Jurkat, Clone E6-1 (cell line): ENCODE measurements at regions not wholly inside any gene's neighbourhood (a gene's known extent, or its start where the extent isn't known, plus 50 kb on each side); places are given as distances from the start of the nearest gene placed in this dataset.
"Not testable (repeated sequence)": the region's sequence is repeated elsewhere in the genome, so short reads cannot be mapped to it uniquely, and the experiment has no call there.

Experiments
- DNase-seq: peaks from one replicate; pipeline ENCODE4 v3.0.0-alpha.2; 2011; ENCODE audit warnings: low read depth, low spot score
- H3K4me3 ChIP-seq: 2 replicates; pipeline ENCODE4 v1.5.1; 2011; ENCODE audit warnings: mild to moderate bottlenecking, low read length, control low read depth, moderate library complexity

DNA sequence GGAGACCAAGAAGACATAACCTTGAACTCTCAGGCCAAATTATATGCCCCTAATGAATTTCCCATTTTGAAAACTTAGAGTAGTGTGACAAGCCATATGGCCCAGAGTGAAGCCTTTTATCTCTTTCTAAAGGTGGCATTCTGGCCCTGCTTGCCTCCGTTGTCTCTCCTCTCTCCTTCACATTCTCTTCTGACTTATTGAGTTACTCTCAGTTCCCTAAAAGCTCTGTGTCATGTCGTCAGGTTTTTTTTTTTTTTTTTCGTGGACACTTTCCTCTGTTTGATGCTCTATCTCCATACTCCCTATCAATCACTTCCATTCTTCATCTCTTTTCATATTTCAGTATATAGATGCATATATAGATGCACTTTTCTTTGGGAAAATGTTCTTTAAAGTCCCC lies 128.1 kb upstream of the RPRM start:
- no peak overlapping the region for H3K4me3 ChIP-seq
- DNase-seq, result no peak

DNA sequence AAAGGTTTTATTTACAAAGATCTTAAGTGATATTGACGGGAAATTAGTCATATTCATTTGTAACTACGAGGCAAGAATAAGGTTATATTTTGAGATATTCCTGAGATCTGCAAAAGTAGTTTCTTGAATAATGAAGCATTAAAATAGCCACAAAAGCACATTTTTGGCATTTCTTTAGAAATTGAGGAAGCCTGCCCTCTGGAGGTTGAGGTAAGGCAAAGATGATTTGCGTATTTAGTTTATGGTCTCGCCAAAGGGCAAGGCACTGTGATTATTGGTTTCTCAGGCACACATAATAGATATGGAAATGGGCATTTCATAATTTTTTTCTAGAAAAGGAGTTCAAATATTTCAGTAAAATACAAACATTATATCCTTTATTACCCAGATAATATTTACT lies 143.7 kb upstream of the RPRM start:
- no peak overlapping the region for H3K4me3 ChIP-seq
- DNase-seq, result no peak

DNA sequence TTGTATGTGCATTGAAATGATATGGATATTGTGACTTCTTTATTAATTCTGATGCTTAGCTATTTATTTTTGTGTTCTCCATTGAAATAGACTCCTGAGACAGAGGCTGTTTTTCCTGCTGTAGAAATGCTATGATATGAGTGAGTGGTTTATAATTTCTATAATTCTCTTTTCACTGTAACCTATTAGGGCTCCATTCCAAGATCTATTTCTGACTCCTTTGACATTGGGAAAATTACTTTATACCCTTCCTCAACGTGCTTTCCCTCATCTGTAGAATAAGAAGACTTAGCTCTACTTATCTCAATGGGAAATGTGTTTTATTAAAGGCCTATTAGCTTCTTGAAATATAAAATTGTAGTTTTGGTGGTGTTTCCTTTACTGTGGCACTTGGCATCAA lies 144.5 kb upstream of the RPRM start:
- DNase-seq, result no peak
- H3K4me3 ChIP-seq, result no peak overlapping the region

DNA sequence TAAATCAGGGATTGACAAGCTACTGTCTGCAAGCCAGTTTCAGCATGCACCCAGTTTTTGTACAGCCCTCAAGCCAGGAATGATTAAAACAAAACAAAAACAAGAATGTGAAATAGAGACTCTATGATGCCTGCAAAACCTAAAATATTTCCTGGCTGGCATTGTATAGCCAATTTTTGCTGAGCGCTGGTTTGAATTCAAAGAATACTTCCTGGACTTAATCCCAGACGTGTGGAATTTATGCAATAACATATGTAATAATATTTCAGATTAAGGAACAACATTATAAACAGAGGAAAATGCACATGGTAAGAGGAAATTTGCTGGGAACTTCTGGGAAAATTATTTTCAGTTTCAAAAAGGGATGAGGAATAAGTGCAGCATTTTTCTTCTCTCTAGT lies 148.1 kb upstream of the RPRM start:
- no peak overlapping the region for H3K4me3 ChIP-seq

DNA sequence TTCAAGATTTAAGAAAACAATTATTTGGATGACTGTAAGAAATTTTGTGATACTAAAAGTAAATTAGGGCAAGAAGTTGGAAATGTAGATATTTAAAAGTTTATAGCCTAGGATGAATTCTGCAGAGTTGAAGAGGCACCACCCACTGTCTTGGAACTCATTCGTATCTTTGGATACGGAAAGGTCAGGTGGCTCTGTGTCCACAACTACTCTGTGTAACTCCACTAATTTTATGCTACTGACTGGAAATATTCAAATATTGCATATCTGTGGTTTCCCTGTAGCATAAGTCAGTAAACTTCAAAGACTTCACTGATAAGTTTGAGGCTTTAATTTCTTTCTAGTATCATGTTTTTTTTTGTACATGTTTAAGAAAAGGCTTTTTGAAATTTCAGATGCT lies 156.9 kb upstream of the RPRM start:
- no peak for DNase-seq

More for the DNA sequence above, 148.1 kb upstream of the RPRM start:
- DNase-seq, result no peak

DNA sequence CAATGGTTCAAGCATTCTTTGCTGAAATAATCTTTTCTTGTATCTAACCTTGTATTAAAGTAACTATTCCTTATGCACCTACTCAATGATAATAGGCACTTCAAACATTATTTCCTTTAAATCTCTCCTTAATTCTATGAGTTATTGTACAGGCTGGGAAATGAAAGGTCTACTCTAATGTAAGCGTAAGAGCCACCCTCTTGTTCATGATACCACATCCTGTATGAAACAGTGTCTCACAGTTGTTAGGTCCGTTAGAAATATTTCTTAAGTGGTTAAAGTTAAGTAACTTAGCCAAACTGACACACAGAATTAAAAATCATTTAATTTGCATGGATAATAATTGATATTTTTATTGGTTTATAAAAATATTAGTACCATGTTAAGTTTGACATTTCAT lies 162.5 kb upstream of the RPRM start:
- DNase-seq, result peak; percentile 9

More for the DNA sequence above, 156.9 kb upstream of the RPRM start:
- H3K4me3 ChIP-seq, result no peak overlapping the region

DNA sequence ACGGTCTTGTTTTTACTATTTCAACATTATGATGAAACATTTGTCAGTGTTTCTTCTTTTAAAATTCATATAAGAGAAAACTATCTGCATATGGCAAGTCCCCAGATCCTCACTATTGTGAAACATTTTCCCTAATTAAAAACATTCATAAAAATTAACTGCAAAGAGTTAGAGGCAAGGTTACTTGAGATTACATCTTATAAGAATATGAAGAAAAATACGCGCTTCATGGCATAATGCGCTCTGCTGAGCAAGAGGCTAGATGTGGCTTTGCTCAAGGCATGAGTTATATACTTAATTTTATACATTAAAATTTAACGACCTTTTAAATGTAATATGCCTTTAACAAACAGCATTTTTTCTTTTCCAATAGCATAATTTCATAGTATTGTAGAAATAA lies 166.4 kb upstream of the RPRM start:
- DNase-seq, result no peak

More for the DNA sequence above, 162.5 kb upstream of the RPRM start:
- no peak overlapping the region for H3K4me3 ChIP-seq

DNA sequence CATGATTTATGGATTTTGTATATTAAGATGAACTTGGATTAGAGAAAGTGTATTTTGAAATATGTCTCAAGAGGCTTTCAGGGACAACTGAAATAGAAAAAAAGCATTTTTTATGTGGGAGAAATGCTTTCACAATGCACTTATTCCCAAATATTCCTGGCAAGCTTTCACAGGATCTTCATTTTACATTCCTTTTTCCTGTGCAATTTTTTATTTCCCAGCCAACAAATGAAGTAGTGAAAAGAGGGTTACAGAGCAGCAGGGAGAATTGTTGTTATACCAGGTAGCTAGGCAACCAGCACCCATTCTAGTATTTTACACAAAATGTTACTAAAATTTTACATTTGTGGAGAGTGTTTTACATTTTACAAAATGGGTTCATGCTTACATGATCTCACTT lies 167.0 kb upstream of the RPRM start:
- no peak overlapping the region for H3K4me3 ChIP-seq
- no peak for DNase-seq

More for the DNA sequence above, 166.4 kb upstream of the RPRM start:
- H3K4me3 ChIP-seq, result no peak overlapping the region

DNA sequence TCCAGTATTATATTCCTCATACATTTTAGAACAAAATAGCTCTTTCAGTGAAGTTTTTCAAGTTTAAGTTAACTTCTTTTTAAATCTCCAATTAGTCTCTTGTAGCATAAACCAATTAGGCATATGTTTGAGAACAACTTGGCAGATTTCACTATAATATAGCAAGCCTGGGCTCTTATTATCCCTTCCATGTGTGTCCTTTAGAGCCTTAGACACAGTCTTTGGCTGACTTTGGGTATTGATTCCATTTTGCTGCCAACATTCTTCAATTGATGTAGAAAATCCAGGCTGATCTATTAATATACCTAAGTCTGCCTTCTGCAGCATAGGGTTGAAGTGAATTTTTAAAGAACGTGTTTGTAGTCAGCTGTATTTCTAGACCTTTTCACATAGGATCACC lies 179.1 kb upstream of the RPRM start:
- H3K4me3 ChIP-seq, result no peak overlapping the region
- no peak for DNase-seq

DNA sequence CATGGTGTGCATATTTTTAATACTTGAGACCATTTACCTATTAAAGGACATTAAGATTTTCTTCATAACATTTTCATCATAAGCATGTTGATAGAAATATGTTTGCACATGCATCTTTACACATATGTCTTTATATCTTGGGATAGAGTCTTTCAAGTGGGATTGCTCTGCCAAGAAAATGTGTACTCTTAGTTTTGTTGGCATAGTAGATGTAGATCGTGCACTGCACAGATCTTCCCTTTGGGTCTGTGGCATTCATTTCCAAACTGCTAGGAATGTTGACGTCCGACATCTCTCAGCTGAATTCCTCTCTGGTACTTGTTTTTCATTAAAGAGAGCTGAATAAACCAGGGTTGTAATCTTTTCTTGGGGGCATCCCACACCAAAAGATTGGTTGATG lies 183.2 kb upstream of the RPRM start:
- DNase-seq, result no peak
- H3K4me3 ChIP-seq, result no peak overlapping the region

DNA sequence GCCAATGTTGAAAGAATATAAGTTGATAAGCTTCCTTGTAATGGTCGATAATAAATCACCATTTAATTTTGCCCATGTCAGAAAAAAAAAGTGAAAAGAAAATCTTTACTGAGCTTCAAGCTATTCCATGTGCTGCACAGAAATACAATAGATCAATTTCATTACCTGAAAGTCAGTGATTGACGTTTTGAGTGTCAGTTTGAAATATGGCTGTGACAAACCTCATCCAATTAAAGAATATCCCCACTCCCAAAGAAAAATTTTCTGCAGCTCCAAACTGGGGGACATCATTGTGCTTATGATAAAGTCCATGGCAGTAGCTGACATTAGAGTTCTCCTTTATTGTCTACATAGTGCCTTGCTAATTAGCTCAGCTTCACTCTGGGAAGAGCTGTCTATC lies 184.8 kb upstream of the RPRM start:
- no peak overlapping the region for H3K4me3 ChIP-seq
- DNase-seq, result no peak

DNA sequence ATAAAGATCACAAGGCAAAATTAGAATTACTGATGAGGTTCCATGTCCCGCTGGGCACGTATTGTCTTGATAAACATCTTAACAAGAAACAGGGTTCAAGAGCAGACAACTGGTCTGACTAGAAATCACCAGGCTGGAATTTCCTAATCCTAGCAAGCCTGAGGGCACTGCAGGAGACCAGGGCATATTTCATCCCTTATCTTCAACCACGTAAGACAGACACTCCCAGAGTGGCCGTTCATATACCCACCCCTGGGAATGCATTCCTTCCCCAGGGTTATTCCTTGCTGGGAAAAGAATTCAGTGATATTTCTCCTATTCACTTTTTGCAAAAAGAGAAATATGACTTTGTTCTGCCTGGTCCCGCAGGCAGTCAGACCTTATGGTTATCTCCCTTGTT lies 185.4 kb upstream of the RPRM start:
- not testable (repeated sequence) for DNase-seq, H3K4me3 ChIP-seq

DNA sequence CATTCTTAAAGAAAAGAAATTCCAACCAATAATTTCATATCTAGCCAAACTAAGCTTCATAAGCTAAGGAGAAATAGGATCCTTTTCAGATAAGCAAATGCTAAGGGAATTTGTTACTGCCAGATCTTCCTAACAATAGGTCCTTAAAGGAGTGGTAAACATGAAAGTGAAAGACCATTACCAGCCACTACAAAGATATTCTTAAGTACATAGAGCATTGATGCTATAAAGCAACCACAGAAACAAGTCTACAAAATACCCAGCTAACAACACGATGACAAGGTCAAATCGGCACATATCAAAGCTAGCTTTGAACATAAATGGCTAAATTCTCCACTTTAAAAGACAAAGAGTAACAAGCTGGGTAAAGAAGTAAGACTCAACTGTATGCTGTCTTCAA lies 188.9 kb upstream of the RPRM start:
- no peak for DNase-seq
- no peak overlapping the region for H3K4me3 ChIP-seq

DNA sequence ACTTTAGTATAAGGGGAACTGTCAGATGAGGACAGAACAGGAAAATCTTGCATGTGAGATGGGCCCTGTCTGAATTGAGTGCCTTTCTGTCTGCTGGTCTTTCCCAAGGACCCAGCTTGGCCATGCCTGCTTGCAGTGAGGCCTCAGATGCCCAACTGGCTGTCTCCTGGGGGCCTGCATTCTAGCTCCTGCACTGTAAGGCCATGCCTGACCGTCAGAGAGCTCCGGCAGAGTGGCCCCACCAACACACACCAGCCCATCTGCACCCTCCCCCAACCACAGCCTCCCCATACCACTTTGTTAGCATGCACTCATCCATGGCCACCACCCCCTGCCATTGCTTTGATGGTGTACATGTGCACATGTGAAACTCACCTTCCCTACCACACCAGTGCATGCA lies 190.4 kb upstream of the RPRM start:
- no peak overlapping the region for H3K4me3 ChIP-seq

DNA sequence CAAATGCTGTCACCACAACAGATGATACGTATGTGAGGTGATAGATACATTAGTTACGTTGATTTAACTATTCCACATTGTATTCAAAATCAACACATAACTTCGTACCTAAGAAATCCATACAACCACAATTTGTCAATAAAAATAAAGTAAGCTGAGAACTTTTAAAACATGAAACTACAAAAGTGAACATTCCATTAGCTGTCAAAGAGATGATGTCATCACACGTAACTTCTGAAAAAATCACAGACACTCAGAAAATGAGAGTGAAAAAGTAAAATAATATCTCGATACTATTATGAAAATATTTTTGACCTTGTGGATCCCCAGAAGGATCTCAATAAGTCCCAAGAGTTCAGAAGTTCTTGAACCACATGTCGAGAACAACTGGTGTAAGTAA lies 161.6 kb upstream of the GALNT13 start:
- no peak overlapping the region for H3K4me3 ChIP-seq
- DNase-seq, result no peak

More for the DNA sequence above, 190.4 kb upstream of the RPRM start:
- no peak for DNase-seq

DNA sequence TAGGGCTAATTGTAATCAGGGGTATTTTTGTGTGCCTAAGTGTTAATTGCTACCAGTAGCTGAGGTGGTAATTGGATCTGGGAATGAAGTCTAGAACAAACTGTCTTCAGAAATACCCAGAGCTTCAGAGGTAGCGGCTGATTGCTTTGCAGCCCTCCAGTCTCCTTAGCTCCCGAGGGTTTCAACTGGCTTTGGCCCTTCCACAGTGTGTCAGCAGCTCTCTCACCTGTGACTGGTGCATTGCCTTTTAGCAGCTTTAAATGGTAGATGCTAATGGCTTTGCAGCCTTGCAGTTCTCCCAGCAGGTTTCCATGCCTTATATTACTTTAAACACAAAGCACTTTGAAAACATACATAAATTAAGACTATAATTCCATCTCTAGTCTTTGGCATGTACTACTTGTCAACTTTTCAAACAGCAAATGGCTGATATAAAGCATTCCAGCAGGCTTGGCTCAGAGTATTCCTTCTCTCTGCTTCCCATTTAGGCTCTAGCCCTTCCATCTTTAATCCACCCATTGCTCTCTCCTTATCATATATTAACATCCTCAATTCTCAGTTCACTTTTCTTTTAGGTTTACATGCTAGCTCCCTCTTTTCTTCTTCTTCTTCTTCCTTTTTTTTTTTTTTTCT lies 156.4 kb upstream of the GALNT13 start:
- no peak for DNase-seq

DNA sequence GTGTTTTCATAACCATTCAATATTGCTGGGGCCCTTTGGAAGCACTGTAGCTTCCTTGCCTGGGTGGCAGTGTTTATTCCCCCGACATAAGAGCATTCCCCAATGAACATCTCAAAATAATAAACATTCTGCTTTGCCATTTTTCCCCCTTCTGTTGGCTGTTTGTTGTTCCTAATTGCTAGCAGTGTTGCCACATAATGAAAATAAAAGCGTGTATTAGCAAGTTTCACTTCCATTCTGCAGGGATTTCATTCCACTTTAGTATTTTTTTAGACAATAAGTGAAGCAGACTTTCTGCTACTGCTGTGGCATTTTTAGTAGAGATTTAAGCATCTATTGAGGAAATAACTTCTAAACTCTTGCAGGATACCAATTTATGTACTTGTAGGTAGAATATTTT lies 154.7 kb upstream of the GALNT13 start:
- no peak overlapping the region for H3K4me3 ChIP-seq
- no peak for DNase-seq

More for the DNA sequence above, 156.4 kb upstream of the GALNT13 start:
- H3K4me3 ChIP-seq, result no peak overlapping the region

DNA sequence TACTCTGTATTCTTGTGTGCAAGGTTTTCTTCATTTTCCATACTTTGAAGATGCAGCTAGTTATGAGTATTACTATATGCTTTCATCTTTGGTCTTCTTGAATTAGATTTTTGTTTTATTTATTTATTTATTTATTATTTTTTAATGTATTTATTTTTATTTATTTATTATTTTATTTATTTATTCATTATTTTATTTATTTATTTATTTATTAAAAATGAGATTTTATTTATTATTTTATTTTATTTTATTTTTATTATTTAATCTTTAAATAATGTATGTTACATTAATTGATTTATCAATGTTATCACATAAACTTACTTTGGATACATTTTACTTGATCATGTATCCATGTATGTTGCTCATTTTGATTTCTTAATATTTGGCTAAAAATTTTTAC lies 132.3 kb upstream of the GALNT13 start:
- H3K4me3 ChIP-seq, result no peak overlapping the region
- DNase-seq, result no peak

DNA sequence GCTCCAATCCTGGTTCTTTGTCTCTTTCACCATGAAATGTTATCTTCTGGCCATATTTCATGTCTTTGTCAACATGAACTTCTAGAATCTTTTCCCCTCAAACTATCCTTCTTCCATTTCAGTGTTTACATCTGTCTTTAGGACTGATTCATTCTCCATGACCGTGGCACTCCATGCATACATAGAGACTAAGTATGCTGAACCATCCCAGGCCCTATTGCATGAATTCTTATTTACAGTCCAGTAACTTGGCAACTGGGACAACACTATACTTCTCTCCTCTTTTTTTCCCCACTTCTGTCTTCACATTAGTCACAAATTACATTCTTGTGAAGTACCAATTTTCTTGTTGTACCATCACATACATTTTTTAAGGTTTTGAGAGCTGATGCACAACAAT lies 109.8 kb upstream of the GALNT13 start:
- DNase-seq, result no peak
- no peak overlapping the region for H3K4me3 ChIP-seq

DNA sequence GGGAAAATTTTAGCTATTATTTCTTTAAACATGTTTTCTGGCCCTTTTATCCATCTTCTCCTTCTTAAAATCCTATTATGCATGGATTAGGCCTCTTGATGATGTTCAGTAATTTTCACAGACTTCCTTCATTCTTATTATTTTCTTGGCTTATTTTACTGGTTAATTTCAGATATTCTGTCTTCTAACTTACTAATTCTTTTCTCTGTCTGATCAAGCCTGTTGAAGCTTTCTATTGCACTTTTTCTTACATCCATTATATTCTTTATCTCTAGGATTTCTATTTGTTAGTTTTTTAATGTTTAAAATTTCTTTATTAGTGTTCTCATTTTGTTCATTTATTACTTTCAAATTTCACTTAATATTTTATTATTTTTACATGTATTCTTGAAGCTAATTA lies 105.3 kb upstream of the GALNT13 start:
- no peak for DNase-seq
- H3K4me3 ChIP-seq, result no peak overlapping the region

DNA sequence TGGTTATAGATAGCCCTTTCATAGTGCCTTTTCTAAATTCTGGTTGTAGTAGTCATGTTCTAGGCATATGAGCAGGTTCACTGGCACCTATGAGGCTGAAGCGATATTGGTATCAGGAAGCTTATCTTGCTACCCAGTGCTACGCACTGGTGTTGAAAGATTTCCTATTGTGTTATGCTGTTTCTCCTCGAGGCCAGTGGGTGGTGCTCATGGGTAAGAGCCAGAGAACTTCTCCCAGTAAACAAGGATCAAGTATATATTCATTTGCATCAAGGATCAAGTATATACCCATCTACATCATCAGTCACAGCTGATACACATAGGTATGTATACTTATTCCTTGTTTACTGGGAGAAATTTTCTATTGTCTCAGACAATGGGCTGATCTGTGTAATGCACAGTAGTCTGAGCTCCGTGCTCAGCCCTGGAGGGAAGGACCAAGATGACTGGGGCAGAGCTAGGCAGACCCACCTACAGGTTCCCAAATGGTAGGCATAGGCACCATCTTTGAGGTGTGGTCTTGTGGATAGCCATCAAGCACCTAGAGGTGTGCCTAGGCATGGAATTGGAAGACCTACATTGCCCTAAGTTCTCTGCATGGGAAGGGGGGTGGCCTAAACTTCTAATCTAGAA lies 101.2 kb upstream of the GALNT13 start:
- no peak for DNase-seq
- H3K4me3 ChIP-seq, result no peak overlapping the region
